ENCODE measurements at regions not wholly inside any gene's neighbourhood (a gene's known extent, or its start where the extent isn't known, plus 50 kb on each side); places are given as distances from the start of the nearest gene placed in this dataset.

- TF ChIP-seq CTCF (IDR thresholded peaks at IDR 0.05; ENCODE audit: low read depth, low read length, poor library complexity, severe bottlenecking): no peak
- TF ChIP-seq EZH2phosphoT487 (IDR thresholded peaks at IDR 0.05; ENCODE audit: borderline replicate concordance, low read length): no peak
Measured at GRCh38 chr10:28765641-28766040, 88.3 kb downstream of the BAMBI start.

Measured in DOHH2 (cell line).